SK-N-MC (cell line): ENCODE measurements at regions not wholly inside any gene's neighbourhood (a gene's known extent, or its start where the extent isn't known, plus 50 kb on each side); places are given as distances from the start of the nearest gene placed in this dataset.

Experiments
- DNase-seq: peaks from one replicate; pipeline ENCODE4 v3.0.0-alpha.2; 2011; ENCODE audit warnings: low read depth, low spot score
- H3K27ac ChIP-seq: fragments of 200-600 bp; sonication (generic); 2 replicates; pipeline ENCODE4 v1.5.1; 2016; ENCODE audit warnings: mixed run types
- H3K36me3 ChIP-seq: fragments of 200-600 bp; sonication (generic); 2 replicates; pipeline ENCODE4 v1.6.1; 2017; ENCODE audit warnings: antibody characterized with exemption, low read length, mixed read lengths; ENCODE audit not compliant: insufficient read depth
- H3K4me3 ChIP-seq: fragments of 200-600 bp; sonication (generic); 2 replicates; pipeline ENCODE4 v1.5.1; 2016
- H3K9ac ChIP-seq: fragments of 200-600 bp; sonication (generic); 2 replicates; pipeline ENCODE4 v1.8.0; 2017; ENCODE audit warnings: mixed run types, mixed read lengths; ENCODE audit not compliant: insufficient read length
- H3K9me3 ChIP-seq: fragments of 200-600 bp; sonication (generic); 2 replicates; pipeline ENCODE4 v1.6.1; 2017; ENCODE audit warnings: low read depth, mild to moderate bottlenecking, antibody characterized with exemption, low read length, moderate library complexity, mixed read lengths
- EZH2 ChIP-seq: fragments of 200-600 bp; sonication (generic); IDR thresholded peaks from one replicate; pipeline ENCODE4 v1.6.1; 2017; ENCODE audit warnings: antibody characterized with exemption
- FOXP2 ChIP-seq: optimal IDR thresholded peaks from 2 replicates; pipeline ENCODE3; 2011; ENCODE audit warnings: mild to moderate bottlenecking, moderate library complexity; ENCODE audit not compliant: insufficient read depth; ENCODE audit errors: extremely low read length, control extremely low read depth
- POLR2AphosphoS5 ChIP-seq: IDR thresholded peaks from 2 replicates; pipeline ENCODE4 v1.6.1; 2012; ENCODE audit warnings: mild to moderate bottlenecking, low read depth, low read length, borderline replicate concordance

DNA sequence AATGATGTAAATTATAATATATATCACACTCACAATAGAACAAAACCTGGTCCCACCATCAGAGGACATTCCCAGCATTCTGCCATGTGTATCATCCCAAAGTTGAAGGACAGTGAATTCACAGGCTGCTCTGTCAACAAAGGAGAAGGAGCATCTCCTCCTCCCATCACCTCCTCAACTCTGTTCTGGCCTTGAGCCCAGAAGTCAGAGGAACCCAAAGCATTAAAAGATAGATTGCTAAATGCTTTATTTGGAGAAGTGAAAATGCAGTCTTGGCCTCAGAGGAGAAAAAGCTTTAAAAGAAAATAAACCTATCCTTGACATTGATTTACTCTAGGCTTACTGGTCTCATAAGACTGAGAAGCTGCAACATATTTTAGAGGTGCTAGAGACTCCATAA lies 268.8 kb upstream of the RASGEF1B start:
- no peak for DNase-seq
- H3K27ac ChIP-seq, result no peak overlapping the region
- no peak for TF ChIP-seq FOXP2
- no peak for TF ChIP-seq EZH2
- no peak for TF ChIP-seq POLR2AphosphoS5
- H3K9ac ChIP-seq, result no peak overlapping the region
- H3K4me3 ChIP-seq, result no peak overlapping the region
- no peaks in the 10 kb centered on the region for H3K36me3 ChIP-seq
- H3K9me3 ChIP-seq, result no peaks in the 10 kb centered on the region

DNA sequence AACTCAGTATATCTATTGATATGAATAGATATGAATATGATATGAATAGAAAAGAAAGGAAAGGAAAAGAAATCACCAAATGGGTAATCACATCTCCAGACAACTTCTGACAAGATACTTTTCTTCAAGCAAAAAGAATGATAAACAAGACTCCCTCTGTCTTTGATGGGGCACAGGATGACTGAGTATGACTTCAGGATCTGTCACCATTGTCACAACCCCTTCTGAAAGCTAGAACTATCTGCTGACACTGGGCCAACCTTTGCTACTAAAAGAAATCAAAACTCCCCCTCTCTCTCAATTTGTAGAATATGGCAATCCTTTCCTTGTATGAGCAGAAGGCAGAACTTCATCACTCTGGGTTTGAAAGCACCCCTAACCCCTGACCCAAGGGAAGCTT lies 267.2 kb upstream of the RASGEF1B start:
- no peaks in the 10 kb centered on the region for H3K36me3 ChIP-seq
- H3K4me3 ChIP-seq, result no peak overlapping the region
- H3K9ac ChIP-seq, result no peak overlapping the region
- no peak overlapping the region for H3K27ac ChIP-seq
- no peaks in the 10 kb centered on the region for H3K9me3 ChIP-seq
- no peak for DNase-seq
- TF ChIP-seq EZH2 (no peak), POLR2AphosphoS5 (no peak), FOXP2 (no peak)

DNA sequence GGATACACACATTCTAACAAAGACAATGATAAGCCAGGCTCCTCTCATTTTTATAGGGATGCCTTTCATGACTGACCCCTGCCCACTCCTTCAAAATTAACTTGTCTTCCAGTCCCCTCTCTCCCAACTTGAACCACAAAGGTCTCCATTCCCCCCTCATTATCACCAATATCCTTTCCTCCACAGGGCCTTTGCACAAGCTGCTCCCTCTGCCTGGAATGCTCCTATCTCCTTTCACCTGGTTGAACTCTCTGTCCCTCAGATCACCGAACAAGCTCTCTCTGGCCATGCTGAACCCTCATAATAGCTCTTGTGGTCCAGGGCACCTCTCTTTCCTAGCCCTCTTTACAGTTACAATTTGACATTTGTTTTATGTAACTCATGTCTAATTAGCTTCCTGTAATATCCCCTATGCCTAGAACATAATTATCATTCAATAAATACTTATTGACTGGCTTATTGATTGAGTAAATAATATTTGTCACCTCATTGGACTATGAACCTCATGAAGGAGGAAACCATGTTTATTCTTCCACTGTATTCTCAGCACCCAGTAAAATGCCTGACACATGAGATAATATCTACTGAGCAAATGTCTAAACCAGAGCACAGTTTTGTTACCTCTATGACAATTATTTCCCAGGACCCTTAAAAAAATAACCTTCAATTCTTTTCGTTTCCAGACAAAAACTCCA lies 266.3 kb upstream of the RASGEF1B start:
- H3K36me3 ChIP-seq, result no peaks in the 10 kb centered on the region
- no peaks in the 10 kb centered on the region for H3K9me3 ChIP-seq
- H3K4me3 ChIP-seq, result no peak overlapping the region
- no peak overlapping the region for H3K27ac ChIP-seq
- H3K9ac ChIP-seq, result no peak overlapping the region
- DNase-seq, result no peak
- TF ChIP-seq FOXP2 (no peak), POLR2AphosphoS5 (no peak), EZH2 (no peak)

DNA sequence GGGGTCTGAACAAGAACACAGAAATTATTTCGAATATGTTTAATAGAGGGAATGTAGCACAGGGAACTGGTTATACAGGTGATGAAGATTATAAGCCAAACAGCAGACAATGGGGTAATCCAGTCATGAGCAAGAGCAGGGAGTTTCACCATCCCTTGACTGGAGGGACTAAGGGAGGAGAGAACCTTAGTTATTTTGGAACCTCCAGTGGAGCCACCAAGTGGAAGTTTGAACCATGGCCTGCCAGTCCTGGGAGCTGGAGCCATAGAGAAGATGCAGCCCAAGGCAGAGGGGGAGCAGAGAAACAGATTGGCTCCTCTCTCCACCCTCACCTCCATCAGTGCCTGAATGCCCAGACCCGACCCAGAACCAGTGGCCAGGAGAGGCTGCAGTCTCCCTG lies 264.6 kb upstream of the RASGEF1B start:
- Histone ChIP-seq H3K9ac (no peak overlapping the region), H3K9me3 (no peaks in the 10 kb centered on the region), H3K27ac (no peak overlapping the region), H3K36me3 (no peaks in the 10 kb centered on the region), H3K4me3 (no peak overlapping the region)
- TF ChIP-seq FOXP2 (no peak), POLR2AphosphoS5 (no peak), EZH2 (no peak)
- no peak for DNase-seq

DNA sequence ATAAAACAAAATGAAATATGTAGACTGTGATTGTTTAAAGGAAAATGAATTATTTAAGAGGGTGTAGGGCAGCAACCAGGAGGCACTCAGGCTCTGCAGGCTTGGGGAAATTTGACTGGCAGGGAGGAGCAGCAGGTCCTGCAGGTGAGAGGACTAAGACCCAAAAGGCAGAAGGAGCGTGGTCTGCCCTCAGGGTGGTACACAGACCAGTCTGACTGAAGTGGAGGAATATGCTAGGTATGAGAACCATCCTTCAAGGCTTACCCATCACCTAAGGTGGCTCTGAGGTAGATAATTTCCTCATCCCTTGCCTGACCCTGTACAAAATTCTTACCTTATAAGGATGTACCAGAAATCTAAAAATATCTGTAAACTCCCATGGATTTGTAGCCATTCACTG lies 261.3 kb upstream of the RASGEF1B start:
- no peak for DNase-seq
- no peak overlapping the region for H3K9ac ChIP-seq
- TF ChIP-seq FOXP2 (no peak), POLR2AphosphoS5 (no peak), EZH2 (no peak)
- no peak overlapping the region for H3K4me3 ChIP-seq
- H3K36me3 ChIP-seq, result no peaks in the 10 kb centered on the region
- H3K27ac ChIP-seq, result no peak overlapping the region
- H3K9me3 ChIP-seq, result no peaks in the 10 kb centered on the region

DNA sequence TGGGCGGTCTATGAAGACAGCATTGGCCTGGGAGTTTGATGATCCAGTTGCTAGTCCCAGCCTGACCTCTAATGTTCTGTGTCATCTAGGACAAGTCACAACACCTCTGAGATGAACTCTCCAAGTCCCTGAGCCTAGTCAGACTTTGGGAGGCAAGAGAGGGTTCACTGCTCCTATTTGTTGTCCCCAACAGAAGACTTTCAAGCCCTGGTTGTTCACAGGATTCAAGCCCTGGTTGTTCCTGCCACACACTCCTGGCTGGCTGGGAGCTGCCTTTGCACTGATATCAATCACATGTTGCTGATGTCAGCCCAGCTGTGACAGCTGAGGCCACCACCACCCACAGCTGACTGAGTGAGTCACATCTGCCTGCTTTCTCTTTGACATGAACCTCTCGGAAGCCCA lies 253.2 kb upstream of the RASGEF1B start:
- no peak for TF ChIP-seq EZH2
- no peak for TF ChIP-seq POLR2AphosphoS5
- no peak for TF ChIP-seq FOXP2
- Histone ChIP-seq H3K36me3 (no peaks in the 10 kb centered on the region), H3K9ac (no peak overlapping the region), H3K4me3 (no peak overlapping the region), H3K27ac (no peak overlapping the region), H3K9me3 (no peaks in the 10 kb centered on the region)
- DNase-seq, result no peak

DNA sequence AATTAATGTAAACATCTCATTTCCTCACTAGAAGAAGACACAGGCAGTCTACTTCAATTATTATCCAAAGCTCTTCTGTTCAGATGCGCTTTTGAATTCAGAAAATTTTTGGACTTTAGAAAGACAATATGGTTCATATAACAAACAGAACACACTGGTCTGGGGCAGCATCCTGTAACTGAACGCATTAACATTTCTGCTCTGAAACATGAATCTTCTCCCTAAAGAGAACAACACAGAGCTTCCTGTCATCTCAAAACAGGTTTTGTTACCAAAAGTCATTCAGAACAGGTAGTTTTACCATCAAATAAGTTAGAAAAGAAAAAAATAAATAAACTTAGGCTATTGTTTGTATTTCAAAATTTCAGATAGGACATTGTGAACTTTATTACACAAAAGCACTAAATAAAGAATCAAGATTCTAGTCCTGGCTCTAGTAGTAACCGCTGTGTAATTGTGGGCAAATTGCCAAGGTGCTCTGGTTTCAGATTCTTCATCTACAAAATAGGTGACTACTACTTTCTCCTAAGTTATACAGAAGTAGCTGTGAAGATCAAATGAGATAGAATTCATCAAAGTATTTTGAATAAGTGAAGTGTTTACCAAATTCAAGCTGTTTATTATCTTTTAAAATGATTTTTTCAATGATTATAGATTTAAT lies 252.3 kb upstream of the RASGEF1B start:
- no peak overlapping the region for H3K9ac ChIP-seq
- no peak for TF ChIP-seq FOXP2
- TF ChIP-seq EZH2, result no peak
- DNase-seq, result no peak
- H3K4me3 ChIP-seq, result no peak overlapping the region
- no peaks in the 10 kb centered on the region for H3K9me3 ChIP-seq
- no peaks in the 10 kb centered on the region for H3K36me3 ChIP-seq
- H3K27ac ChIP-seq, result 0 out of 2 replicates have a peak overlapping the region, but pooled peaks have one; percentile 10

DNA sequence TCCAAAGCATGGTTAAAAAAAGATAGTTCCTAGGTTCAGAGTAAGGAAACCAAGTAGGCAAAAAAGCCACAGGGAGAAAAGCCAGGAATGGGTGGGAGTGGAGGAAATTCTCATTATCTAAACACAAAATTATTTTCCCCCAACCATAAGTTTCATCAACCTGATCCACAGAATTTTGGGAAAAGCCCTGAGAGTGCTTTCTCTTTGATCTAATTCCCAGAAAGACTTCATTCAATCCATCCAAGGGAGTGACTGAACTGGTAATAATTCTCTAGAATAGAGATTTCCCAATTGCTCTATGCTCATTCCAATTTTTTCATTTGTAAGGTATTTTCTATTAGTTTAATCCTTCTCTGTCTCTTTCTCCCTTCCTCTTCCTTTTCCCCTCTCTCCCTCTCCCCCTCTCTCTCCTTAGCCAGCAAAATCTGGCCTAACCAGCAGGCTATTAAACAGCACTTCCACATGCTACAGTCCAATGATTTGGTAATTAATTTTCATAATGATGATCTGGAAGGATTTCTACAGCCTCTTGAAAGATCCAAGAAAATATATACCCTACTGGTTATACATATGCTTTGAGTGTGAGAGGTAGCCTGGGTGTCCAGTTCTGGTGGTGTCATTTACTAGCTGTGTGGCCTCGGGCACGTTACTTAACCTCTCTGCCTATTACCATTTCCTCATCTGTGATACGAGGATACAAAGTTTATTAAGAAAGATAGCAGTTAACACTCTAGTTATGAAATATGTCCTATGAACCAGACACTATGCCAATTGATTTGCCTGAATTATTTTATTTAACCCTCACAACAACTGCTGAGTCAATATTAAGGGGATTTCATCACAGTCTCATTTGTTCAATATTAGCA lies 251.5 kb upstream of the RASGEF1B start:
- H3K9ac ChIP-seq, result no peak overlapping the region
- H3K27ac ChIP-seq, result 0 out of 2 replicates have a peak overlapping the region, but pooled peaks have one; percentile 10
- TF ChIP-seq FOXP2 (no peak), POLR2AphosphoS5 (no peak), EZH2 (no peak)
- no peak for DNase-seq
- H3K4me3 ChIP-seq, result no peak overlapping the region
- H3K36me3 ChIP-seq, result no peaks in the 10 kb centered on the region
- no peaks in the 10 kb centered on the region for H3K9me3 ChIP-seq
